Brain microvascular endothelial cell (primary cell): ENCODE measurements at regions not wholly inside any gene's neighbourhood (a gene's known extent, or its start where the extent isn't known, plus 50 kb on each side); places are given as distances from the start of the nearest gene placed in this dataset.
A peak's percentile ranks its signal among the peaks of the same experiment; 100 is the strongest.
"Not testable (repeated sequence)": the region's sequence is repeated elsewhere in the genome, so short reads cannot be mapped to it uniquely, and the experiment has no call there.

ENCODE experiments used
- DNase-seq: peaks from one replicate; pipeline ENCODE4 v3.0.0-alpha.2; 2020
- H3K27ac ChIP-seq: fragments of 250-450 bp; sonication (Bioruptor Pico); 2 replicates; pipeline ENCODE4 v1.5.1; 2020; ENCODE audit warnings: mild to moderate bottlenecking, moderate library complexity
- H3K27me3 ChIP-seq: fragments of 250-450 bp; sonication (Bioruptor Pico); replicated peaks from 2 replicates; pipeline ENCODE4 v1.5.1; 2020; ENCODE audit warnings: mild to moderate bottlenecking
- H3K36me3 ChIP-seq: fragments of 250-450 bp; sonication (Bioruptor Pico); replicated peaks from 2 replicates; pipeline ENCODE4 v1.5.1; 2020; ENCODE audit warnings: mild to moderate bottlenecking
- H3K4me3 ChIP-seq: 2 replicates; pipeline ENCODE4 v1.5.1; 2011; ENCODE audit warnings: low read depth, mild to moderate bottlenecking, control low read depth, low read length, moderate library complexity
- in situ Hi-C: cut with HindIII; loops from 2 replicates; pipeline ENCODE4 v1.10.0; 2017; ENCODE audit warnings: low sequenced_read_pairs, low pct_ligation_motif_present
- TF ChIP-seq, protein P1 (sequence below): IDR thresholded peaks from 2 replicates; pipeline ENCODE4 v1.5.1; 2011; ENCODE audit warnings: low read depth, mild to moderate bottlenecking, moderate library complexity, low read length, control low read depth, inconsistent platforms; ENCODE audit errors: missing control alignments

DNA sequence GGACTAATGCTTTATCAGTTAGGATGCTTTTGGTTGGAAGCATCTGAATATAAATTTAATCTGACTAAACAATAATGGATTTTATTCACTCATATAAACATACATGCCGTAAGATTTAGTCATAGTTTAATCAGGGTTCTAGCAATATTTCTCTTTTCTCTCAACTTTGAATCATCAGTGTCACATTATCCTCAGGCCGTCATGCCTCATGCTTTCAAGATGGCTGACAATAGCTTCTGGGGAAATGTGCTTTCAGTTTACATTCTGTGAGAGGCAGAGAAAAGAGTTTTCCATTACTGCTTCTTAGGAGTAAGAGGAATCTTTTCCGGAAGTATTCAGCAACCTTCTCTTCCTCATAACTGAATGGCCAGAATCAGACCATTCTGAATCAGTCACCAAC lies 162.2 kb downstream of the GJA1 start:
- Histone ChIP-seq H3K4me3 (no peak overlapping the region), H3K27ac (peak overlapping the region; percentile 24), H3K27me3 (no peaks in the 10 kb centered on the region), H3K36me3 (no peaks in the 10 kb centered on the region)
- in situ Hi-C loops = no loop called here
- peak; percentile 19 for DNase-seq
- TF ChIP-seq, protein P1, sequence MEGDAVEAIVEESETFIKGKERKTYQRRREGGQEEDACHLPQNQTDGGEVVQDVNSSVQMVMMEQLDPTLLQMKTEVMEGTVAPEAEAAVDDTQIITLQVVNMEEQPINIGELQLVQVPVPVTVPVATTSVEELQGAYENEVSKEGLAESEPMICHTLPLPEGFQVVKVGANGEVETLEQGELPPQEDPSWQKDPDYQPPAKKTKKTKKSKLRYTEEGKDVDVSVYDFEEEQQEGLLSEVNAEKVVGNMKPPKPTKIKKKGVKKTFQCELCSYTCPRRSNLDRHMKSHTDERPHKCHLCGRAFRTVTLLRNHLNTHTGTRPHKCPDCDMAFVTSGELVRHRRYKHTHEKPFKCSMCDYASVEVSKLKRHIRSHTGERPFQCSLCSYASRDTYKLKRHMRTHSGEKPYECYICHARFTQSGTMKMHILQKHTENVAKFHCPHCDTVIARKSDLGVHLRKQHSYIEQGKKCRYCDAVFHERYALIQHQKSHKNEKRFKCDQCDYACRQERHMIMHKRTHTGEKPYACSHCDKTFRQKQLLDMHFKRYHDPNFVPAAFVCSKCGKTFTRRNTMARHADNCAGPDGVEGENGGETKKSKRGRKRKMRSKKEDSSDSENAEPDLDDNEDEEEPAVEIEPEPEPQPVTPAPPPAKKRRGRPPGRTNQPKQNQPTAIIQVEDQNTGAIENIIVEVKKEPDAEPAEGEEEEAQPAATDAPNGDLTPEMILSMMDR = no peak

DNA sequence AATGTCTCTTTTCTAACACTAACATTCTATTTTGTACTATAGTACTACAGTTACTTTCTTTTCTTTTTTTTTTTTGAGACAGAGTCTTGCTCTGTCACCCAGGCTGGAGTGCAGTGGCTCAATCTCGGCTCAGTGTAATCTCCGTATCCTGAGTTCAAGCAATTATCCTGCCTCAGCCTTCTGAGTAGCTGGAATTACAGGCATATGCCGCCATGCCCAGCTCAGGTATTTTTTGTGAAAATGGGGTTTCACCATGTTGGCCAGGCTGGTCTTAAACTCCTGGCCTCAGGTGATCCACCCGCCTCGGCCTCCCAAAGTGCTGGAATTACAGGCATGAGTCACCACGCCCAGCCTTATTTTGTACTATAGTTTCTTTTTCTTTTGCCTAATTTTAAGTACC lies 163.9 kb downstream of the GJA1 start:
- H3K27me3 ChIP-seq, in situ Hi-C loops, H3K4me3 ChIP-seq, H3K36me3 ChIP-seq, H3K27ac ChIP-seq, DNase-seq: not testable (repeated sequence)

DNA sequence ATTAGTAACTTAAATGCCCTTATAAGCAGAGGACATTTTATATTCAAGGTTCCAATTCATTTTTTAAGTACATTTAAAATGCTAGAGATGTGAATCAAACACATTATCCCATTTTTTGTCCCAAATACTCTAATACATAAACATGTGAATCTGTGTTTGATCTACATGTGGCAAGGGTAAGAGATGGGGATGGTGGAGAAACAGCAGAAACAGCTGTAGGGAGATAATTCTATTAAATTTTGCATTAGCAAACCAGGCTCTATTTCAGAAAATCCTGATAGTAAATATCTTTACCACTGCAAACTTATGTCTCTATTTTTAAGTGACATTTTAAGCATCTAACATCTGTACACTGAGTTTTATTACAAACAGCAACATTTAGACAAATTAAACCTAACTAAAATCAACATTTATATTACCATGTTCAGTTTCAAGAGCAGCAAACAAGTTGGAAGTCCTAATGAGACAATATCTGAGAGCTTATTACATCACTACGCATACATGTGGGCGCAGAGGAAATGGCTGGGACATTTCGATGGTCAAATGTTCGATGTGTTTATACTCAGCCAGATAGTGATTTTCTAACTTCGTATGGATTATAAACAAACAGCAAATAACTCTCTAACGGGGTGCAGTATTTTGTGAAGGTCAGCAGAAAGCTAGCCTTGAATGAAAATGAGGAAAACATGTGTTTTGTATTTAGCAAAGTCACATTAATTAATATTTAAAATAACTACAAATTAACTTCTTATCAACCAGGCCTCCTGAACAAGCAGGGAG lies 165.1 kb downstream of the GJA1 start:
- TF ChIP-seq, protein P1 = no peak
- in situ Hi-C loops = no loop called here
- DNase-seq = no peak
- no peak overlapping the region for H3K4me3 ChIP-seq
- no peaks in the 10 kb centered on the region for H3K36me3 ChIP-seq
- H3K27me3 ChIP-seq = no peaks in the 10 kb centered on the region
- no peak overlapping the region for H3K27ac ChIP-seq

DNA sequence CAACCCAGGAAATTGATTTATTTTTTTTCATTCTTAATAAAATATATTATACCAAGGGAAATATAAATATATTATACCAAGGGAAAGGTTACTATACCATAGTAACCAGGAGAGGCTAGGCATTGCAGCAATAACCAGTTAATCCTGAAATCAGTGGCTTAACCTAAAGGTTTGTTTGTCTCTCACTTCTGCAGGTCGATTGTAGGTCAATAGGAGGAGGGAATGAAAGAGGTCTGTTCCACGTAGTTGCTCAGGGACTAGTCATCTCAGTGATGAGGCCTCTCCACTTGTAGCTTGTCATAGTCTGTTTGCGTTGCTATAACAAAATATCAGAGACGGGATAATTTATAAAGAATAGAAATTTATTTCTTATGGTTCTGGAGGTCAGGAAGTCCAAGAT lies 168.0 kb downstream of the GJA1 start:
- Histone ChIP-seq H3K27me3 (no peaks in the 10 kb centered on the region), H3K4me3 (no peak overlapping the region), H3K36me3 (no peaks in the 10 kb centered on the region), H3K27ac (no peak overlapping the region)
- no peak for DNase-seq
- TF ChIP-seq, protein P1 = no peak
- in situ Hi-C loops = no loop called here

DNA sequence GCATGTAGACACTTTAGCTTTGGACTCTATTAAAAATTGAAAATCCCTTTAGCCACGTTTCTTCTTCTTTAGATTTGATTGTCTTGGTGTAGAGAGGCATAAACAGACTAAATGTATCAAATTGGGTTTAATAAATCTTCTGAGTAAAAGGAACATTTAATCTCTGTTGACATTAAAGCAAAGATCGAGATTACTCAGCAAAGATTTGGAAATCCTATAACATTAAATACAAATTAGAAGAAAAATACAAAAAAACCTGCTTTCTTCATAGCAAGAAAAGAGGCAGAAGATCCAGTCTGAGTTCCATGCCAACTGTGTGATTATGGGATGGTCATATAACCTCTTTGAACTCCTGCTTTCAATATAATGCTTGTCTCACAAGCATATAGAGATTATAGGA lies 172.3 kb downstream of the GJA1 start:
- TF ChIP-seq, protein P1 = no peak
- no peak overlapping the region for H3K27ac ChIP-seq
- no peak overlapping the region for H3K4me3 ChIP-seq
- in situ Hi-C loops = no loop called here
- H3K36me3 ChIP-seq = no peaks in the 10 kb centered on the region
- no peak for DNase-seq
- H3K27me3 ChIP-seq = no peaks in the 10 kb centered on the region

DNA sequence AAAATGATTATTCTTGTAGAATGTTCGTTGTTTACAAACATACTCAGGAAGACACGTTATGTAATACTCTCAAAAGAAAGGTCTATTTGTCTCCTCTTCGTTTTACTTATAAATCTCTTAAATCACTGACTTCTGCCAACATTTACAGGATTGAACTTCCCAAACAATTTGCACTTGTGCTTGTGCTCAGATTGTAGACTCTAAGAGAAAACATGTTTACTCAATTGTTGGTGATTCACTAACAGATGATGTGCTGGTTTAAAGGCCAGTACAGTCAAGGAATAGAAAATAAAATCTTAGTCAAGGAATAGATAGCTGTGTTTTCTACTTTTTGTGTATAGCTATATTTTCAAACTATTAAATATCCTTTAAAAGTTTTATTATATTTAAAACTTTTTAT lies 172.8 kb downstream of the GJA1 start:
- Histone ChIP-seq H3K36me3 (no peaks in the 10 kb centered on the region), H3K27me3 (no peaks in the 10 kb centered on the region), H3K27ac (no peak overlapping the region), H3K4me3 (no peak overlapping the region)
- TF ChIP-seq, protein P1 = no peak
- in situ Hi-C loops = no loop called here
- no peak for DNase-seq
